Glutamatergic neuron (in vitro differentiated cells): ENCODE measurements at regions not wholly inside any gene's neighbourhood (a gene's known extent, or its start where the extent isn't known, plus 50 kb on each side); places are given as distances from the start of the nearest gene placed in this dataset.

ENCODE experiments used
- DNase-seq: peaks from one replicate; pipeline ENCODE4 v3.0.0; 2022
- H3K27ac Mint-ChIP-seq: one replicate; pipeline ENCODE4 v1.8.0; 2020; ENCODE audit warnings: mild to moderate bottlenecking, mixed read lengths, inconsistent platforms; ENCODE audit not compliant: unreplicated experiment
- H3K27me3 Mint-ChIP-seq: one replicate; pipeline ENCODE4 v1.8.0; 2020; ENCODE audit warnings: mild to moderate bottlenecking, moderate library complexity, mixed read lengths, inconsistent platforms; ENCODE audit not compliant: unreplicated experiment
- H3K36me3 Mint-ChIP-seq: one replicate; pipeline ENCODE4 v1.8.0; 2020; ENCODE audit warnings: mild to moderate bottlenecking, mixed read lengths, inconsistent platforms; ENCODE audit not compliant: unreplicated experiment
- H3K4me1 Mint-ChIP-seq: one replicate; pipeline ENCODE4 v1.8.0; 2020; ENCODE audit warnings: mild to moderate bottlenecking, low read depth, mixed read lengths, inconsistent platforms; ENCODE audit not compliant: unreplicated experiment
- H3K4me3 Mint-ChIP-seq: one replicate; pipeline ENCODE4 v1.8.0; 2020; ENCODE audit warnings: mild to moderate bottlenecking, mixed read lengths, inconsistent platforms; ENCODE audit not compliant: unreplicated experiment
- H3K9me3 Mint-ChIP-seq: one replicate; pipeline ENCODE4 v1.8.0; 2020; ENCODE audit warnings: mild to moderate bottlenecking, moderate library complexity, mixed read lengths, inconsistent platforms; ENCODE audit not compliant: unreplicated experiment
- TF ChIP-seq, protein P1 (sequence below): fragments of 200-600 bp; sonication (generic); IDR thresholded peaks from one replicate; pipeline ENCODE4 v1.5.0; 2021; ENCODE audit not compliant: partially characterized antibody, unreplicated experiment

DNA sequence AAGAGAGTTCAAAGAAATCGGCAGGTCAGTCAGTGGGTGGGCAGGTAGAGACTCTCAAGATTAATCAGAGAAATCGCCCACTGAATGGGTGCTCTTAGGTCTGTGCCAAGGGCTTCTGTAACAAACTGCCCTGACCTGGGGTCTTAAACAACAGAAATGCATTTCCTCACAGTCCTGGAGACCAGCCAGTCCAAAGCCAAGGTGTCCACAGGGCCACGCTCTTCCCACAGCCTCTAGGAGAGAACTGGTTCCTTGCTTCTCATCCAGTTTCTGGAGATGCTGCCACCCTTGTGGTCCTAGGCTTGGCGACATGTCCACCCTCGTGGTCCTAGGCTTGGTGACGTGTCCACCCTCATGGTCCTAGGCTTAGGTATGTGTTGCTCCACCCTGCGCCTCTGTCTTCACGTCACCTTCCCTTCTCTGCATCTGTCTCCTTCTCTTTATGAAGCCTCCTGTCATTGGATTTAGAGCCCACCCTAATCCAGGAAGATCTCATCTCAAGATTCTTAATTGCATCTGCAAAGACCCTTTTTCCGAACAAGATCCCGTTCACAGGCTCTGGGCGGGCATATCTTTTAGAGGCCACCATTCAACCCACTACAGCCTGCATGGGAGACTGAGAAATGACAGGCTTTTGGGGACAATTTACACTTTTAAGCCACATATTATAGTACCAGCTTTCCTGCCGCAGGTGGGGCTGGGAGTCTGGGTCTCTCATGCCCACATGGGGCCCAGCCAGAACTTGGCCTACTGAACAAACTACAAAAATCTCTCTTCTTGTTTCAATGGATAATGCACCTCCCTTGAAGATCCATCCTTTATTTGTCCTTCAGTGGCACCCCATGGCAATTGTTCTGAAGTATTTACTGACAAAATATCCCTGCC is 161.3 kb downstream of the ASB1 start:
- no peak overlapping the region for H3K27ac Mint-ChIP-seq

DNA sequence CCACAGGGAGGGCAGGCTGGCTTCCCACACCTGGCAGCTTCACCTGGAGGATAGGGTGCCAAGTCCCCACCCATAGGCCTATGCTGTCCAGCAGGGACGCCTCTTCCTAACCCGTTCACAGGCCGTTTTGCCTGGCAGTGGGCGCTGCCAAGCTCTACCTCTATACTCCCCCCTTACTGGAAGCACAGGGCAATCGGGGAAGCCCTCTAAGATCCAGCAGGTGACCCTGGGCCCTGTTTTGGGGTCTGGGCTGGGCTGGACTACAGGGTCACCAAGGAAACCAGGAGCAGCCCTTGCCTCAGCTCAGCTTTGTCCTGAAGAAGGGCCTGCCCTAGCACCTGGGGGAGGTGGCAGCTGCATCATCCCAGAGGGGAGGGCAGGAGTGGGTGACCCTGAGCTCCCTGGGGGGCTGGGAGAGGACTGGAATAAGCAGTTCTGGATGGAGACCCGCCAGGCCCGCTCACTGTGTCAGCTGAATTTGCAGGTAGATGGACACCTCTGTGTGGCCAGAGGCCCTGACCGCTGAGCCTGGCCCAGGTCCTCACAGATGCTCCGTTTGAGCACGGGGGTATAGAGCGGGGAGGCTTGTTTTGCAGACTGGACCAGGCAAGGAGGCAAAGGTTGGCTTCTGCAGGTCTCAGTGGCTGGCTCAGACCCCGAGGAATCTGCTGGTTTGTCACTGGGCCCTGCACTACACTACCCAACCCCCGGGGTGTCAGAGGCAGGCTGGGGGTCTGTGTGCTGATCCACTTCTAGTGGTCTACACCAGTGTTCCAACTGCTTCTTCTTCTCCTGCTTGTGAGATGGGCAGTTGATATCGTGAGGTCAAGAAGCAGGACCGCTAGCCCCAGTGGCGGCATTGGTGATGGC is 163.1 kb downstream of the ASB1 start:
- H3K27me3 Mint-ChIP-seq, result no peaks in the 10 kb centered on the region
- H3K4me1 Mint-ChIP-seq, result no peaks in the 10 kb centered on the region
- DNase-seq, result no peak
- TF ChIP-seq, protein P1, sequence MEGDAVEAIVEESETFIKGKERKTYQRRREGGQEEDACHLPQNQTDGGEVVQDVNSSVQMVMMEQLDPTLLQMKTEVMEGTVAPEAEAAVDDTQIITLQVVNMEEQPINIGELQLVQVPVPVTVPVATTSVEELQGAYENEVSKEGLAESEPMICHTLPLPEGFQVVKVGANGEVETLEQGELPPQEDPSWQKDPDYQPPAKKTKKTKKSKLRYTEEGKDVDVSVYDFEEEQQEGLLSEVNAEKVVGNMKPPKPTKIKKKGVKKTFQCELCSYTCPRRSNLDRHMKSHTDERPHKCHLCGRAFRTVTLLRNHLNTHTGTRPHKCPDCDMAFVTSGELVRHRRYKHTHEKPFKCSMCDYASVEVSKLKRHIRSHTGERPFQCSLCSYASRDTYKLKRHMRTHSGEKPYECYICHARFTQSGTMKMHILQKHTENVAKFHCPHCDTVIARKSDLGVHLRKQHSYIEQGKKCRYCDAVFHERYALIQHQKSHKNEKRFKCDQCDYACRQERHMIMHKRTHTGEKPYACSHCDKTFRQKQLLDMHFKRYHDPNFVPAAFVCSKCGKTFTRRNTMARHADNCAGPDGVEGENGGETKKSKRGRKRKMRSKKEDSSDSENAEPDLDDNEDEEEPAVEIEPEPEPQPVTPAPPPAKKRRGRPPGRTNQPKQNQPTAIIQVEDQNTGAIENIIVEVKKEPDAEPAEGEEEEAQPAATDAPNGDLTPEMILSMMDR, result no peak
- H3K4me3 Mint-ChIP-seq, result no peak overlapping the region
- H3K9me3 Mint-ChIP-seq, result peaks cover 1% of the 10 kb centered on the region
- no peaks in the 10 kb centered on the region for H3K36me3 Mint-ChIP-seq
- H3K27ac Mint-ChIP-seq, result no peak overlapping the region

More for the DNA sequence above, 161.3 kb downstream of the ASB1 start:
- no peak for DNase-seq
- TF ChIP-seq, protein P1, result no peak
- Mint-ChIP-seq H3K36me3 (no peaks in the 10 kb centered on the region), H3K4me1 (no peaks in the 10 kb centered on the region), H3K9me3 (peaks cover 1% of the 10 kb centered on the region), H3K4me3 (no peak overlapping the region), H3K27me3 (no peaks in the 10 kb centered on the region)

DNA sequence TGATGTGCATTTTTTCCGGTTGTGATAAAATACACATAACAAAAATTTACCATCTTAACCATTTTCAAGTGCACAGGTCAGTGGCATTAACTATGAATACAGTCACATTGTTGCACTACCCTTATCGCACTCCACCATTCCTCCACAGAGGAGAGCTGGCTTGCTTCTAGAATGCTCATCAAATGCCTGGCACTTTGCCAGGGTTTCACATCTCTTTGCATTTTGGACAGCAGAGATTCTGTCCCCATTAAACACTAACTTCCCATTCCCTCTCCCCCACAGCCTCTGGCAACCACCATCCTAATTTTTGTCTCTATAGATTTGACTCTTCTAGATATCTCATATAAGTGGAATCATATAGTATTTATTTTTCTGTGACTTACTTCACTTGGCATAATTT is 165.0 kb downstream of the ASB1 start:
- H3K4me1 Mint-ChIP-seq, result no peaks in the 10 kb centered on the region
- H3K4me3 Mint-ChIP-seq, result no peak overlapping the region
- no peak for DNase-seq
- H3K27ac Mint-ChIP-seq, result no peak overlapping the region
- TF ChIP-seq, protein P1, result no peak
- peaks cover 1% of the 10 kb centered on the region for H3K9me3 Mint-ChIP-seq
- no peaks in the 10 kb centered on the region for H3K36me3 Mint-ChIP-seq
- H3K27me3 Mint-ChIP-seq, result peaks cover 3% of the 10 kb centered on the region

DNA sequence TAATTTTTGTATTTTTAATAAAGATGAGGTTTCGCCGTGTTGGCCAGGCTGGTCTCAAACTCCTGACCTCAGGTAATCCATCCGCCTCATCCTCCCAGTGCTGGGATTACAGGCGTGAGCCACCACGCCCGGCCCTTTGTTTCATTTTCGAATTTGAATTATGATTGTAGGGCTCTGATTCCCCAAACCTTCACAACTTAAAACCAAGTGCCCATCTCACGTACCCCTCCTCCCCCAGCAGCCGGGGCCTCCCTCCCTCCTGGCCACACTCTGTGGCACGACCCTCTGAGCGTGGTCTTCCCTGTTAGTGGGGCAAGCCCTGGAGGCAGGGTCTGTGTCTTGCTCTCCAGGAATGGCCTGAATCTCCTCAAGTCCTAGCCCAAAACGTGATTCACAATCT is 166.5 kb downstream of the ASB1 start:
- H3K9me3 Mint-ChIP-seq, result peaks cover 3% of the 10 kb centered on the region

More for the DNA sequence above, 166.5 kb downstream of the ASB1 start:
- Mint-ChIP-seq H3K27ac (no peak overlapping the region), H3K27me3 (peaks cover 3% of the 10 kb centered on the region), H3K36me3 (no peaks in the 10 kb centered on the region), H3K4me3 (no peak overlapping the region), H3K4me1 (no peaks in the 10 kb centered on the region)
- TF ChIP-seq, protein P1, result no peak
- DNase-seq, result no peak
